ENCODE measurements at regions not wholly inside any gene's neighbourhood (a gene's known extent, or its start where the extent isn't known, plus 50 kb on each side); places are given as distances from the start of the nearest gene placed in this dataset.

GRCh38 chr2:225276207-225276606, 123.3 kb upstream of the NYAP2 start:
- peaks cover 56% of the 10 kb centered on the region for H3K9me3 ChIP-seq (replicated peaks)

GRCh38 chr2:225275443-225275842, 124.1 kb upstream of the NYAP2 start:
- DNase-seq = no peak
- H3K36me3 ChIP-seq = no peaks in the 10 kb centered on the region
- H3K27me3 ChIP-seq (ENCODE audit: low read depth) = no peaks in the 10 kb centered on the region
- H3K4me1 ChIP-seq = no peaks in the 10 kb centered on the region
- intact Hi-C loops (cut with micrococcal nuclease) = no loop called here
- H3K27ac ChIP-seq (replicated peaks) = no peak overlapping the region
- H3K4me3 ChIP-seq = no peak overlapping the region
- peaks cover 55% of the 10 kb centered on the region for H3K9me3 ChIP-seq (replicated peaks)
- TF ChIP-seq CTCF (IDR thresholded peaks at IDR 0.05; ENCODE audit: borderline replicate concordance) = no peak

More at GRCh38 chr2:225276207-225276606, 123.3 kb upstream of the NYAP2 start:
- H3K4me1 ChIP-seq = no peaks in the 10 kb centered on the region
- intact Hi-C loops (cut with micrococcal nuclease) = no loop called here
- no peak overlapping the region for H3K4me3 ChIP-seq
- no peaks in the 10 kb centered on the region for H3K27me3 ChIP-seq (ENCODE audit: low read depth)
- no peak for TF ChIP-seq CTCF (IDR thresholded peaks at IDR 0.05; ENCODE audit: borderline replicate concordance)
- no peaks in the 10 kb centered on the region for H3K36me3 ChIP-seq
- DNase-seq = no peak
- no peak overlapping the region for H3K27ac ChIP-seq (replicated peaks)

- intact Hi-C loops (cut with micrococcal nuclease) = no loop called here
- H3K4me1 ChIP-seq = no peaks in the 10 kb centered on the region
- no peak for DNase-seq
- H3K4me3 ChIP-seq = no peak overlapping the region
- peaks cover 50% of the 10 kb centered on the region for H3K9me3 ChIP-seq (replicated peaks)
- no peaks in the 10 kb centered on the region for H3K36me3 ChIP-seq
- no peaks in the 10 kb centered on the region for H3K27me3 ChIP-seq (ENCODE audit: low read depth)
- H3K27ac ChIP-seq (replicated peaks) = no peak overlapping the region
- no peak for TF ChIP-seq CTCF (IDR thresholded peaks at IDR 0.05; ENCODE audit: borderline replicate concordance)
These were observed 124.8 kb upstream of the NYAP2 start for GRCh38 chr2:225274751-225275150.

- H3K27ac ChIP-seq (replicated peaks) = no peak overlapping the region
- no peaks in the 10 kb centered on the region for H3K27me3 ChIP-seq (ENCODE audit: low read depth)
- H3K36me3 ChIP-seq = no peaks in the 10 kb centered on the region
- H3K4me3 ChIP-seq = no peak overlapping the region
- no peak for TF ChIP-seq CTCF (IDR thresholded peaks at IDR 0.05; ENCODE audit: borderline replicate concordance)
- no peaks in the 10 kb centered on the region for H3K4me1 ChIP-seq
- peaks cover 24% of the 10 kb centered on the region for H3K9me3 ChIP-seq (replicated peaks)
- intact Hi-C loops (cut with micrococcal nuclease) = no loop called here
- DNase-seq = no peak
These were observed 127.3 kb upstream of the NYAP2 start for GRCh38 chr2:225272173-225272572.

GRCh38 chr2:225270861-225271260, 128.6 kb upstream of the NYAP2 start:
- intact Hi-C loops (cut with micrococcal nuclease) = no loop called here
- no peak for DNase-seq

More at GRCh38 chr2:225270861-225271260, 128.6 kb upstream of the NYAP2 start:
- H3K4me3 ChIP-seq = no peak overlapping the region
- peaks cover 16% of the 10 kb centered on the region for H3K9me3 ChIP-seq (replicated peaks)
- H3K4me1 ChIP-seq = no peaks in the 10 kb centered on the region
- no peak for TF ChIP-seq CTCF (IDR thresholded peaks at IDR 0.05; ENCODE audit: borderline replicate concordance)
- H3K36me3 ChIP-seq = no peaks in the 10 kb centered on the region
- no peaks in the 10 kb centered on the region for H3K27me3 ChIP-seq (ENCODE audit: low read depth)
- no peak overlapping the region for H3K27ac ChIP-seq (replicated peaks)

Data from left ventricle myocardium inferior (tissue), 1 donor.